NT2/D1 (cell line): ENCODE measurements at regions not wholly inside any gene's neighbourhood (a gene's known extent, or its start where the extent isn't known, plus 50 kb on each side); places are given as distances from the start of the nearest gene placed in this dataset.

Source experiments
- DNase-seq: peaks from one replicate; pipeline ENCODE4 v3.0.0-alpha.2; 2011; ENCODE audit warnings: low read depth, low spot score
- H3K27me3 ChIP-seq: 2 replicates; pipeline ENCODE4 v1.6.0; 2011; ENCODE audit warnings: mild to moderate bottlenecking; ENCODE audit not compliant: insufficient read length, insufficient read depth
- H3K36me3 ChIP-seq: 2 replicates; pipeline ENCODE4 v1.6.1; 2011; ENCODE audit warnings: mild to moderate bottlenecking, low read length, mixed read lengths; ENCODE audit not compliant: insufficient read depth, insufficient read length
- H3K4me1 ChIP-seq: 2 replicates; pipeline ENCODE4 v1.5.1; 2011; ENCODE audit not compliant: insufficient read depth, insufficient read length
- H3K4me3 ChIP-seq: 2 replicates; pipeline ENCODE4 v1.5.1; 2011; ENCODE audit warnings: low read depth; ENCODE audit not compliant: insufficient read length
- H3K9ac ChIP-seq: 2 replicates; pipeline ENCODE4 v1.6.0; 2011; ENCODE audit warnings: low read depth; ENCODE audit not compliant: insufficient read length
- H3K9me3 ChIP-seq: 2 replicates; pipeline ENCODE4 v1.5.1; 2011; ENCODE audit warnings: mild to moderate bottlenecking, low read length; ENCODE audit not compliant: insufficient read depth
- SUZ12 ChIP-seq: IDR thresholded peaks from 2 replicates; pipeline ENCODE4 v1.6.1; 2011; ENCODE audit not compliant: insufficient read length, insufficient read depth; ENCODE audit errors: extremely low read depth
- YY1 ChIP-seq: IDR thresholded peaks from 2 replicates; pipeline ENCODE4 v1.6.1; 2011; ENCODE audit not compliant: insufficient read length, insufficient read depth
- ZNF274 ChIP-seq: IDR thresholded peaks from 2 replicates; pipeline ENCODE4 v1.6.1; 2011; ENCODE audit warnings: mild to moderate bottlenecking, low read depth, low read length

- TF ChIP-seq ZNF274 = no peak
- TF ChIP-seq SUZ12 = no peak
- TF ChIP-seq YY1 = no peak
- Histone ChIP-seq H3K9ac (no peak overlapping the region), H3K4me3 (no peak overlapping the region), H3K27me3 (no peaks in the 10 kb centered on the region), H3K36me3 (no peaks in the 10 kb centered on the region), H3K9me3 (no peaks in the 10 kb centered on the region), H3K4me1 (no peaks in the 10 kb centered on the region)
- DNase-seq = no peak
Observed at GRCh38 chr10:88092973-88093372, 229.5 kb downstream of the PTEN start.

GRCh38 chr10:88094795-88095194, 231.4 kb downstream of the PTEN start:
- no peak overlapping the region for H3K4me3 ChIP-seq
- no peak for DNase-seq
- no peaks in the 10 kb centered on the region for H3K9me3 ChIP-seq
- H3K36me3 ChIP-seq = no peaks in the 10 kb centered on the region
- no peak overlapping the region for H3K9ac ChIP-seq
- H3K4me1 ChIP-seq = no peaks in the 10 kb centered on the region
- H3K27me3 ChIP-seq = no peaks in the 10 kb centered on the region
- TF ChIP-seq SUZ12 = no peak
- TF ChIP-seq YY1 = no peak
- no peak for TF ChIP-seq ZNF274

DNA sequence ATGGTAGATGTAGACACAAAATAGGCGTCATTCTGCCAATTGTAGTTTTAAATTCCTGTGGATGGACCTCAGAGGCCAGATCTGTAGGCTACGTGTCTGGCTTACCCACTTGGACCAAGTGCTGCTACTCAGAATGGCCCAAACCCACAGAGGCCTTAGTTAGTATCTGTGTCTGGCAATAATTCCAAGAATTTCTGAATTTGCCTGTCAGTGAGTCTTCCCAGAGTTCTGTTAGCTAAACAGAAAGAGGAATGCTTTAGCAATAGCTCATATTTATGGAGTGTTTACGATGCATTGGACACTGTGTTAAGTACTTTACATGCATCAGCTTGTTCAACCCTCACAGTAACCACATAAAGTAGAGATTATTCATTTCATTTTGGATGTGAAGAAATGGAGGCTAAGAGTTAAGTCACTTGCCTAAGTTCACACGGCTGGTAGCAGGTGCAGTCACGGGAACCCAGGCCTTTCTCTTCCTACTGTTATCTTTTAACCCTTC, 231.8 kb downstream of the PTEN start:
- no peak for DNase-seq
- H3K36me3 ChIP-seq = no peaks in the 10 kb centered on the region
- no peaks in the 10 kb centered on the region for H3K27me3 ChIP-seq
- no peaks in the 10 kb centered on the region for H3K9me3 ChIP-seq
- no peaks in the 10 kb centered on the region for H3K4me1 ChIP-seq
- no peak overlapping the region for H3K4me3 ChIP-seq
- no peak overlapping the region for H3K9ac ChIP-seq
- TF ChIP-seq SUZ12 (no peak), ZNF274 (no peak)

GRCh38 chr10:88095778-88096431, 232.5 kb downstream of the PTEN start:
- Histone ChIP-seq H3K9ac (no peak overlapping the region), H3K9me3 (no peaks in the 10 kb centered on the region), H3K4me1 (no peaks in the 10 kb centered on the region), H3K4me3 (no peak overlapping the region), H3K36me3 (no peaks in the 10 kb centered on the region), H3K27me3 (no peaks in the 10 kb centered on the region)
- DNase-seq = no peak
- TF ChIP-seq SUZ12 = no peak
- no peak for TF ChIP-seq ZNF274
- TF ChIP-seq YY1 = no peak

GRCh38 chr10:88097092-88097516, 233.7 kb downstream of the PTEN start:
- no peak for TF ChIP-seq YY1
- TF ChIP-seq ZNF274 = no peak
- TF ChIP-seq SUZ12 = no peak
- H3K9me3 ChIP-seq = no peaks in the 10 kb centered on the region
- no peak overlapping the region for H3K9ac ChIP-seq
- no peaks in the 10 kb centered on the region for H3K27me3 ChIP-seq
- no peak for DNase-seq
- no peaks in the 10 kb centered on the region for H3K4me1 ChIP-seq
- no peak overlapping the region for H3K4me3 ChIP-seq
- no peaks in the 10 kb centered on the region for H3K36me3 ChIP-seq

DNA sequence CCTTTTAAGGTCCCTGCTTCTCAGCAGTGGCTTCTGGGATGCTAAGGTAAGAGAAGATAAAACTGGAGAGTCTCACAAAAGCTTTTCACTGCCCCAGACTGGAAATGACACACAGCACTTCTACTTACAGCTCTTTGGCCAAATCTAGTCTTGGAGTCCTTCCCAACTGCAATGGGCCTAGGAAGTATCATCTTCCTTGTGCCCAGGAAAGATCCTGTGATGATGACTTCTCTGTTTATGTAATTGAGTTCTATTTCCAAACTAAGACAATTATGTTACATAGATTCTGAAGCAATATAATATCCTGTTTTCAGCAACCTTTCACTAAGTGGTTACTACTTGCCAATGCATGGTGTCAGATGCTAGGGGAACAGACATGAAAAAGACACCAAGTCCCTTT, 234.1 kb downstream of the PTEN start:
- no peak for DNase-seq
- TF ChIP-seq YY1 (no peak), SUZ12 (no peak)
- no peak overlapping the region for H3K4me3 ChIP-seq
- no peaks in the 10 kb centered on the region for H3K9me3 ChIP-seq
- H3K27me3 ChIP-seq = no peaks in the 10 kb centered on the region
- no peaks in the 10 kb centered on the region for H3K36me3 ChIP-seq
- H3K9ac ChIP-seq = no peak overlapping the region
- H3K4me1 ChIP-seq = no peaks in the 10 kb centered on the region

DNA sequence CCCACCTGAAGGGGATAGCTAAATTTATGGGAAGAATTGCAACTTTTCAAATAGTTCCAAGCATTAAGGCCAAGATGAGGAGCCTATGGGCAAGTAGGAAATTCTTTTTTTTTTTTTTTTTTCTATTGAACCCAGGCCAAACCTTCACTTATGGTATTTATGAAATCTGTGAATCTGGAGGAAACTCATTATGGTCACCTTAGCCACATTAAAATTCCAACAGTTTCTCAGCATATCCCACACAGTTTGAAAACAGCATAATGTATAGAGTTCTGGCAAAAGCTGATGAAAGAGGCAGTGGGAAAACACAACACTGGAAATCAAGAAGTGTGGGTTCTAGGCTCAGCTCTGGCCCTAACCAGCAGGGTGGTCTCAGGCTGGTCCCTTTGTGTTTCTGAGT, 236.9 kb downstream of the PTEN start:
- Histone ChIP-seq H3K4me3 (no peak overlapping the region), H3K9me3 (no peaks in the 10 kb centered on the region), H3K36me3 (no peaks in the 10 kb centered on the region), H3K9ac (no peak overlapping the region), H3K4me1 (no peaks in the 10 kb centered on the region), H3K27me3 (no peaks in the 10 kb centered on the region)
- no peak for DNase-seq
- TF ChIP-seq YY1 = no peak

- Histone ChIP-seq H3K27me3 (no peaks in the 10 kb centered on the region), H3K4me1 (no peaks in the 10 kb centered on the region), H3K36me3 (no peaks in the 10 kb centered on the region)
Observed at GRCh38 chr10:88101666-88102065, 238.2 kb downstream of the PTEN start.

More at GRCh38 chr10:88101666-88102065, 238.2 kb downstream of the PTEN start:
- Histone ChIP-seq H3K4me3 (no peak overlapping the region), H3K9me3 (no peaks in the 10 kb centered on the region), H3K9ac (no peak overlapping the region)
- no peak for TF ChIP-seq YY1
- TF ChIP-seq SUZ12 = no peak
- no peak for TF ChIP-seq ZNF274
- DNase-seq = no peak
